ENCODE measurements at regions not wholly inside any gene's neighbourhood (a gene's known extent, or its start where the extent isn't known, plus 50 kb on each side); places are given as distances from the start of the nearest gene placed in this dataset.

DNA sequence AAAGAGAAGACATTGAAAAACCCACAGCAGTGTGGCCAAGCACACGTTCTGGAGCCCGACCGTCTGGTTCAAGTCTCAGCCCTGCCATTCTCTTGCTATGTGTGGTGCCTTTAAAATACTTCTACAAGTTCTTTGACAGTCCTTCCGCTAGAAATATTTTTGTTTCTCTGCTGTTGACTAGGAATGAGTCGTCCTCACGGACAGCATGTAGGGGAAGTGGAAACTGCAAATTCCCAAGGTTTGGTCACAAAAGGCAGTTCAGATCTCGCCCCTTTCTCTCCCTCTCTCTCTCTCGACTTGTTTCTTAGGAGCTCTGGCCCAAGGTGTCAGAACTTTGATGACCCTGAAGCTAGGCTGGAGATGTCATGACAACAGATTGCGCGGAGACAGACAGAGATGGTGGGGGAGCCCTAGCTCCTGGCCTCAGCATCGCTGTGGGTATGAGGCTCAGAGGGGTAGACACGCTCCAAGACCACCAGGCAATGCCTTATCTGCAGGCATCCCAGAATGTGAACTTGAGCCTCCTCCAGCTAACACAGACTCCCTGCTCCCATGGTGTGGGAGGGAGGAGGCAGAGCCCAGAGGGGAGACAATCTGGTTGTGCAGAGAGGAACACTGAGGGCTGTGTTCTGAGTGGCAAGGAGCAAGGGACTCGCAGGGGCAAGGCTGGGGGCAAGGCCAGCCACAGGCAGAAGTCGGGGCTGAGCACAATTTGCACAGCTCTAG is 368.9 kb upstream of the SULF2 start:
- H3K36me3 ChIP-seq (ENCODE audit: low read depth) = no peaks in the 10 kb centered on the region
- ChIA-PET CTCF (no interaction called here), POLR2A (ENCODE audit: unreplicated experiment) (no interaction called here)
- H3K9me3 ChIP-seq (ENCODE audit: insufficient read depth, low read depth) = peaks cover 22% of the 10 kb centered on the region
- H3K27ac ChIP-seq = no peak overlapping the region
- TF ChIP-seq EZH2 (IDR thresholded peaks at IDR 0.05; ENCODE audit: low read depth) = no peak
- no peak for TF ChIP-seq CTCF (conservative IDR thresholded peaks at IDR 0.05)
- H4K20me1 ChIP-seq (ENCODE audit: insufficient read depth) = no peaks in the 10 kb centered on the region
- H3K4me2 ChIP-seq = no peak overlapping the region
- H3F3A ChIP-seq (ENCODE audit: insufficient read depth, low read depth) = peaks cover 30% of the 10 kb centered on the region
- H3K79me2 ChIP-seq (ENCODE audit: low read depth) = no peaks in the 10 kb centered on the region
- peak in 1 of 2 experiments; percentile 51 for DNase-seq
- peaks cover 45% of the 10 kb centered on the region for H3K4me1 ChIP-seq (replicated peaks; ENCODE audit: insufficient read depth)
- H3K4me3 ChIP-seq = no peak overlapping the region
- intact Hi-C loops (cut with micrococcal nuclease; ENCODE audit: unreplicated experiment) = no loop called here
- BruUV-seq (replicated peaks) = no TSS peak
- no peaks in the 10 kb centered on the region for H3K27me3 ChIP-seq (ENCODE audit: insufficient read depth, low read depth)
- H3K9me2 ChIP-seq (ENCODE audit: insufficient read depth) = no peaks in the 10 kb centered on the region
- no peak overlapping the region for H2AFZ ChIP-seq

DNA sequence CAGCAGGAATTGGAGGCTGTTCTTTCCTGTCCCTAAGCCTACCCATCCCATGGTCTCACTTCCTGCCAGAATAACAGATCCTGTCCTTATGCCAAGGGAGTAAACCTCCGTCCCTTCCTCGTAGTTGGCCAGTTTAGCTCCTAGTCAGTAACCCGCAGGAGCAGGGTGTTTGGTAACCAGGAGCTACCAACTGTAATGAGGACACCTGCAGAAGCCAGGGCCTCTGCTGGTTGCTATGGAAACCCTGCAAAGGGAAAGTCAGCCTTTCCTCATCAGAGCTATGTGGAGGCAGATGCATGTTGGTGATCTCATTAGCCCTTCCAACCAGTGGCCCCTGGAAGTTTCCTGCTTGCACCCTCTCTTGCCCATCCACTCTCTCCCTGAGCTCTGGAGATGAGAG is 368.2 kb upstream of the SULF2 start:
- Histone ChIP-seq H3K9me3 (ENCODE audit: insufficient read depth, low read depth) (peaks cover 22% of the 10 kb centered on the region), H3K9me2 (ENCODE audit: insufficient read depth) (no peaks in the 10 kb centered on the region), H4K20me1 (ENCODE audit: insufficient read depth) (no peaks in the 10 kb centered on the region), H2AFZ (no peak overlapping the region), H3K4me1 (replicated peaks; ENCODE audit: insufficient read depth) (peaks cover 41% of the 10 kb centered on the region), H3K79me2 (ENCODE audit: low read depth) (no peaks in the 10 kb centered on the region), H3K4me2 (no peak overlapping the region), H3F3A (ENCODE audit: insufficient read depth, low read depth) (peaks cover 30% of the 10 kb centered on the region), H3K36me3 (ENCODE audit: low read depth) (no peaks in the 10 kb centered on the region), H3K27me3 (ENCODE audit: insufficient read depth, low read depth) (no peaks in the 10 kb centered on the region), H3K27ac (no peak overlapping the region), H3K4me3 (no peak overlapping the region)
- BruUV-seq (replicated peaks) = no TSS peak
- POLR2A ChIA-PET (ENCODE audit: unreplicated experiment) = interaction anchor here (0.6 kb wide), 1 partner anchor 13 kb away, joined by 3 read pairs; no protein-coding TSS in a partner anchor
- peak in 1 of 2 experiments; percentile 77 for DNase-seq
- CTCF ChIA-PET = no interaction called here
- intact Hi-C loops (cut with micrococcal nuclease; ENCODE audit: unreplicated experiment) = no loop called here
- TF ChIP-seq CTCF (conservative IDR thresholded peaks at IDR 0.05) (no peak), EZH2 (IDR thresholded peaks at IDR 0.05; ENCODE audit: low read depth) (no peak)

- ChIA-PET POLR2A (ENCODE audit: unreplicated experiment) (interaction anchor here (0.6 kb wide), 1 partner anchor 13 kb away, joined by 3 read pairs; no protein-coding TSS in a partner anchor), CTCF (no interaction called here)
- H3K4me1 ChIP-seq (replicated peaks; ENCODE audit: insufficient read depth) = peaks cover 37% of the 10 kb centered on the region
- peaks cover 22% of the 10 kb centered on the region for H3K9me3 ChIP-seq (ENCODE audit: insufficient read depth, low read depth)
- peaks cover 26% of the 10 kb centered on the region for H3F3A ChIP-seq (ENCODE audit: insufficient read depth, low read depth)
- no TSS peak for BruUV-seq (replicated peaks)
- no peak overlapping the region for H3K27ac ChIP-seq
- H3K27me3 ChIP-seq (ENCODE audit: insufficient read depth, low read depth) = no peaks in the 10 kb centered on the region
- intact Hi-C loops (cut with micrococcal nuclease; ENCODE audit: unreplicated experiment) = no loop called here
- no peaks in the 10 kb centered on the region for H4K20me1 ChIP-seq (ENCODE audit: insufficient read depth)
- no peak for DNase-seq
- no peak overlapping the region for H2AFZ ChIP-seq
- H3K4me3 ChIP-seq = no peak overlapping the region
- no peaks in the 10 kb centered on the region for H3K79me2 ChIP-seq (ENCODE audit: low read depth)
- TF ChIP-seq CTCF (conservative IDR thresholded peaks at IDR 0.05) (no peak), EZH2 (IDR thresholded peaks at IDR 0.05; ENCODE audit: low read depth) (no peak)
- H3K4me2 ChIP-seq = no peak overlapping the region
- H3K9me2 ChIP-seq (ENCODE audit: insufficient read depth) = no peaks in the 10 kb centered on the region
- no peaks in the 10 kb centered on the region for H3K36me3 ChIP-seq (ENCODE audit: low read depth)
Observed at GRCh38 chr20:48153103-48153502, 367.8 kb upstream of the SULF2 start.
